ENCODE measurements at regions not wholly inside any gene's neighbourhood (a gene's known extent, or its start where the extent isn't known, plus 50 kb on each side); places are given as distances from the start of the nearest gene placed in this dataset.
"Not testable (repeated sequence)": the region's sequence is repeated elsewhere in the genome, so short reads cannot be mapped to it uniquely, and the experiment has no call there.

DNA sequence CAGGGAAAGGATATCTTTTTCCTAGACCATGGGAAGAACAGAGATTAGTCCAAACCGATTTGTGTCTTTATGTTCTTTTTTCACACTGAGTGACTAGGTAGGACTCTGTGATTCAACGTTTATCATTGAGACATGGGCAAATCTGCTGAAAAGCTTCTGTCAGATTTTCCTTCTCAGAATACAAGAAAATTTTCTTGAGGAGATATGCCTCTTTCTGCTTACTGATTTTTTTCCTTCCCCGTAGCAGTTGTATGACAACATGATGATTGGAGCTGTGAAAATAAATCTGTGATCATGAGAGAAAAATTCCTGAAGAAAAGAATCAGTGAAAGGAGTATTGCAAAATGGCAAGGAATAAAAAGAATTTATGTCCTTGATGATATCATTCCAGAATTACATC lies 130.6 kb upstream of the FAT4 start:
- H3K36me3 ChIP-seq (replicated peaks): no peaks in the 10 kb centered on the region
- no peaks in the 10 kb centered on the region for H3K27me3 ChIP-seq (ENCODE audit: low read depth)
- in situ Hi-C loops (cut with MboI; ENCODE audit: low sequenced_read_pairs): no loop called here
- no peaks in the 10 kb centered on the region for H3K9me3 ChIP-seq
- no peak overlapping the region for H3K4me3 ChIP-seq
- no peak for DNase-seq (ENCODE audit: low spot score in 2 of 2)
- peaks cover 15% of the 10 kb centered on the region for H3K4me1 ChIP-seq

DNA sequence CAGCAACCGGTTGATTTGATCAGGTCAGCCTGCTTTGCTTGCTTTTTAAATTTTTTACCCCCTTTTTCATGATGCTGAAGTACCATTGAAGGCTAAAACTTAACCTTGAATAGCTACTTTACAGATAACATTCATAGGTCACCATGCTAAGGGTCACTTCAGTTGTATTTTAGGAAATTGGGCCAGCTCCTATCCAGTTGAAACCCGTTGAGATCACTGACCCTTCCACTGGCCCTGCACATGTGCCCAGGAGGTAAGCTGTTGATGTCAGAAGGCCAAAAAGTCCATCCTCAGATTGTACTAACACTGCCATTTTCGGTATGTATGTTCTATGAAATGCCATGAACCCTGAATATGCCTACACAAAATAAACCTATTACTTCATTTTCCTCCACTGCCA lies 133.0 kb upstream of the FAT4 start:
- in situ Hi-C loops (cut with MboI; ENCODE audit: low sequenced_read_pairs): no loop called here
- H3K27me3 ChIP-seq (ENCODE audit: low read depth): no peaks in the 10 kb centered on the region
- no peaks in the 10 kb centered on the region for H3K36me3 ChIP-seq (replicated peaks)
- no peak for DNase-seq (ENCODE audit: low spot score in 2 of 2)
- H3K4me1 ChIP-seq: peaks cover 13% of the 10 kb centered on the region
- H3K4me3 ChIP-seq: no peak overlapping the region
- H3K9me3 ChIP-seq: no peaks in the 10 kb centered on the region

DNA sequence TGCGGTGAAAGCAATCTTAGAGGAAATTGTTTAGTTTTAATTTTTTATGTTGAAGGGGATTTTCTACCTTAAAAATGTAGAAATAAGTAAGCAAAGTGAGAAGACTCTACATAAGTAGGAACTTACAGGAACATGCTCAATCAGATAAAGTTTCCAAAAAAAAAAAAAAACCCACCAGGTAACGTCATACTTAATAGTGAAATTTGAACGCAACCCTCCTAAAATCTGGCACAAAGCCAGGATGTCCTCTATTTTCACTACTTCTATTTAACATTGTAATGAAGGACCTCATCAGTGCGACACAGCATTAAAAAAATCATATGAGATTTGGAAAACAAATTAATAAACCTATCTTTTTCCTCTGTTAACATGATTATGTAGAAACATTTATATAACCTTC lies 135.0 kb upstream of the FAT4 start:
- in situ Hi-C loops (cut with MboI; ENCODE audit: low sequenced_read_pairs): no loop called here
- Histone ChIP-seq H3K36me3 (replicated peaks) (no peaks in the 10 kb centered on the region), H3K4me3 (no peak overlapping the region), H3K27me3 (ENCODE audit: low read depth) (no peaks in the 10 kb centered on the region), H3K4me1 (peaks cover 7% of the 10 kb centered on the region; the same call in 1 of the 2 replicates), H3K9me3 (no peaks in the 10 kb centered on the region)
- no peak for DNase-seq (ENCODE audit: low spot score in 2 of 2)

DNA sequence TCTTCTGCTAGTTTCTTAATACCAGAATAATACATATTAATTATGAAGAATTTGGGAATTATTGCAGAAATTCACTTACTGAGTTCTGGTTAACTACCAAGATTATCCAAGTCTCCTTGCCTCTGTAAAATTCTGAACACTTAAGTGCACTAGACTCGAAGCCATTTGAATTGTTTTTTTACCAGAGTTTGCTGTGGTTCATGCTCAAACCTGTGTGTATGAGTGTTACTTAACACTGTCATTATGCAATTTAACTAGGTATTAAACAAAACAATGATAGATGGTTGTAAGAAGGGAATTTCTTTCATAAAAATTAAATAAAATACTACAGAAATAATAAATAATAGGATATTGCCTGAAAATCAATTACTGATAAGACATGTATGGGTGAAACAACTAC lies 145.6 kb upstream of the FAT4 start:
- no peaks in the 10 kb centered on the region for H3K36me3 ChIP-seq (replicated peaks)
- DNase-seq (ENCODE audit: low spot score in 2 of 2): no peak
- H3K4me1 ChIP-seq: no peaks in the 10 kb centered on the region
- H3K9me3 ChIP-seq: no peaks in the 10 kb centered on the region
- no peak overlapping the region for H3K4me3 ChIP-seq
- H3K27me3 ChIP-seq (ENCODE audit: low read depth): no peaks in the 10 kb centered on the region
- in situ Hi-C loops (cut with MboI; ENCODE audit: low sequenced_read_pairs): no loop called here

DNA sequence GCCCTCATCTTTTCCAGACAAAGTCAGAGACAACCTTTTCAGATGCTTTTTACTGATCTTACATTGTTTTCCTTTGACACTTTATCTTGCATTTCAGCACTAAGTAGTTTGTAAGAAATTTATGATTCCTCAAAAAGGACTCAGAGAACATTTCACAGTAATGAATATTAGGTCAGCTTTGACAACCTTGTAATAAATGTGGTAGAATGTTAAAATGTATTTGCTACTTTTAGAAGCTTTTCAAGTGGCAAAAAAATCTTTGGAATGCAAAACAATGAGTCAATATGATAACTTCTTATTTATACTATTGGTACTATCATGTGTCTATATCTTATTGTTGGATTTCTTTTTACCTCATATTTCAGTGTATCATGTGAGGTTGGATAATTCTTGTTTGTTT lies 146.2 kb upstream of the FAT4 start:
- Histone ChIP-seq H3K9me3 (no peaks in the 10 kb centered on the region), H3K4me1 (no peaks in the 10 kb centered on the region), H3K36me3 (replicated peaks) (no peaks in the 10 kb centered on the region), H3K4me3 (no peak overlapping the region), H3K27me3 (ENCODE audit: low read depth) (no peaks in the 10 kb centered on the region)
- in situ Hi-C loops (cut with MboI; ENCODE audit: low sequenced_read_pairs): no loop called here
- no peak for DNase-seq (ENCODE audit: low spot score in 2 of 2)

DNA sequence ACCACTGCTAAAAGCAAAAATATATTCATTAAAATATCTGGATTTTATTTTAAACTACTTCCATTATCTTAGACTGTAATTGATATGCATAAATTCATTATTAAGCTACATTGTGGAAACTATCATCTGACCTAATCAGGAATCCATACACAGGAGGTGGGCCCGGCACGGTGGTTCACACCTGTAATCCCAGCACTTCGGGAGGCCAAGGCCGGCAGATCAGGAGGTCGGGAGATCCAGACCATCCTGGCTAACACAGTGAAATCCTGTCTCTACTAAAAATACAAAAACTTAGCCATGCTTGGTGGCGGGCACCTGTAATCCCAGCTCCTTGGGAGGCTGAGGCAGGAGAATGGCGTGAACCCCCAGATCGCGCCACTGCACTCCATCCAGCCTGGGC lies 148.7 kb upstream of the FAT4 start:
- DNase-seq (ENCODE audit: low spot score in 2 of 2); H3K36me3 ChIP-seq (replicated peaks); H3K27me3 ChIP-seq (ENCODE audit: low read depth); H3K4me3 ChIP-seq; in situ Hi-C loops (cut with MboI; ENCODE audit: low sequenced_read_pairs); H3K4me1 ChIP-seq; H3K9me3 ChIP-seq: not testable (repeated sequence)

DNA sequence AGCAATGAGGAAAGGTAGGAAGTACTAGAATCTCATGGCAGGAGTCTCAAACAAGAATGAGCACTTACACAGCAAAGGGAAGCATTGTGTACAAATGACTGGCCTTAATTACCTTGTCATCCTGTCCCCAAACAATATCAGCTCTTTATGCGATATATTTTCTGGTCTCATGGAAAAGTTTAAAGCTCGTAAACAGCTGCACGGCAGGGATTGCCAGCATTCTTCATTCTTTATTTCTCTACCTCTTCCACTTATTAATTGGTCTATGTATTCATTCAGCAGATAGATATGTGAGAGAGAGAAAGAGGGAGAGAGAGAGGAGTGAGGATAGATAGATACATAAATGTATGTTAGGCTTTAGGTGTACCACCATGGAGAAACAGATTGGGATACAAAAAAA lies 155.8 kb upstream of the FAT4 start:
- no peaks in the 10 kb centered on the region for H3K27me3 ChIP-seq (ENCODE audit: low read depth)
- DNase-seq (ENCODE audit: low spot score in 2 of 2): no peak
- no peaks in the 10 kb centered on the region for H3K4me1 ChIP-seq
- H3K9me3 ChIP-seq: no peaks in the 10 kb centered on the region; the same call in 1 of the 2 replicates
- no peaks in the 10 kb centered on the region for H3K36me3 ChIP-seq (replicated peaks)
- no peak overlapping the region for H3K4me3 ChIP-seq
- in situ Hi-C loops (cut with MboI; ENCODE audit: low sequenced_read_pairs): no loop called here

DNA sequence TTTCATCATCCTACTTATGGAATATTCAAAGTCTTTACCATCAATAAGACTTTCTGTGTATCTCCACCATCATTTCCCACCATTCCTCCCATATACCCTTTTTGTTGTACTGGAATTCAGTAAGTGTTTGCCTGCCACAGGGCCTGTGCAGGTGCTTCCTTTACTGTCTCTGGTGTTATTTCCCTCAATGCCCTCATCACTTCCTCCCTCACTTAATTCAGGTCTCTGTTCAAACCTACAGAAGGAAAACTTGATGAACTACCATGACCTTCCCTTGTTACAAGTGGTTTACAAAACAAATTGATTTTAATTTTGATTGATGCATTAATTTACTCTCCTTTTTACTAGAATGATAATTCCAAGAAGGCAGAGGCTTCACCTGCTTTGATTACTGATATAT lies 159.5 kb upstream of the FAT4 start:
- no peaks in the 10 kb centered on the region for H3K27me3 ChIP-seq (ENCODE audit: low read depth)
- no peak overlapping the region for H3K4me3 ChIP-seq
- H3K36me3 ChIP-seq (replicated peaks): no peaks in the 10 kb centered on the region
- H3K4me1 ChIP-seq: no peaks in the 10 kb centered on the region
- DNase-seq (ENCODE audit: low spot score in 2 of 2): no peak
- no peaks in the 10 kb centered on the region; the same call in 1 of the 2 replicates for H3K9me3 ChIP-seq
- in situ Hi-C loops (cut with MboI; ENCODE audit: low sequenced_read_pairs): no loop called here

DNA sequence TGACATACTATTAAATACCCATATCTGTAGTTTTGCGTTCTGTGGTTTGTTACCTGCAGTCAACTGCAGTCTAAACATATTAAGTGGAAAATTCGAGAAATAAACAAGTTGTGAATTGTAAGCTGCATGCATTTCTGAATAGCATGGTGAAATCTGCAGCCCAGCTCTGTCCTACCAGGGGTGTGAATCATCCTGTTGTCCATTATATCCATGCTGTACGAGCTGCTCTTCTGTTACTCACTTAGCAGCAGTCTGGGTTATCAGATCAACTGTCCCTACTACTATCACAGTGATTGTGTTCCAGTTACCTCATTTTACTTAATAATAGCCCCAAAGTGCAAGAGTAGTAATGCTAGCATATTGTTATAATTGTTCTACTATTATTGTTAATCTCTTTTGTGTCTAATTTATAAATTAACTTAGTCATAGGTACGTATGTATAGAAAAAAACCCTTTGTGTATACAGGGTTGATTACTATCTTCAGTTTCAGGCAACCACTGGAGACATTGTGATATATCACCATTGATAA lies 173.7 kb upstream of the FAT4 start:
- no peaks in the 10 kb centered on the region for H3K9me3 ChIP-seq
- DNase-seq (ENCODE audit: low spot score in 2 of 2): no peak
- in situ Hi-C loops (cut with MboI; ENCODE audit: low sequenced_read_pairs): no loop called here

DNA sequence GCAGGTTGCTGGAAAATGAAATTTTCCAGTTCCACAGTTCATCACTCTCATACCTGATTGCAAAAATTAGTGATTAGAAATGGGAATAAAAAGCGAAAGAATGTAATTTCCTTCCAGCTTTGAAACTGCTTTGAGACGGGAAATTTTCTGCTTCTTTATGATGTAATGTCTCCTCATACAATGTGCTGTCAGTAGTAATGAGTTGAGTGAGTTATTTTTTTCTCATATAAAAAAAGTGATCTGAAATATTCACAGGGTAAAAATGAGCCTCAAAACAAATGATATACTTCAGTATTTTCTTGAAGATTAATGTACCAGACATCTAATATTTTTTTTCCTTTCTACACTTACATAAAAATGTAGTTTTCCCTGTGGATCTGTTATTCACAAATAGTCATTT lies 179.1 kb upstream of the FAT4 start:
- Histone ChIP-seq H3K27me3 (ENCODE audit: low read depth) (no peaks in the 10 kb centered on the region), H3K4me1 (peaks cover 17% of the 10 kb centered on the region), H3K9me3 (no peaks in the 10 kb centered on the region), H3K4me3 (no peak overlapping the region), H3K36me3 (replicated peaks) (no peaks in the 10 kb centered on the region)
- in situ Hi-C loops (cut with MboI; ENCODE audit: low sequenced_read_pairs): no loop called here
- no peak for DNase-seq (ENCODE audit: low spot score in 2 of 2)

More for the DNA sequence above, 173.7 kb upstream of the FAT4 start:
- H3K27me3 ChIP-seq (ENCODE audit: low read depth): no peaks in the 10 kb centered on the region
- H3K4me1 ChIP-seq: peaks cover 9% of the 10 kb centered on the region
- H3K36me3 ChIP-seq (replicated peaks): no peaks in the 10 kb centered on the region
- H3K4me3 ChIP-seq: no peak overlapping the region

DNA sequence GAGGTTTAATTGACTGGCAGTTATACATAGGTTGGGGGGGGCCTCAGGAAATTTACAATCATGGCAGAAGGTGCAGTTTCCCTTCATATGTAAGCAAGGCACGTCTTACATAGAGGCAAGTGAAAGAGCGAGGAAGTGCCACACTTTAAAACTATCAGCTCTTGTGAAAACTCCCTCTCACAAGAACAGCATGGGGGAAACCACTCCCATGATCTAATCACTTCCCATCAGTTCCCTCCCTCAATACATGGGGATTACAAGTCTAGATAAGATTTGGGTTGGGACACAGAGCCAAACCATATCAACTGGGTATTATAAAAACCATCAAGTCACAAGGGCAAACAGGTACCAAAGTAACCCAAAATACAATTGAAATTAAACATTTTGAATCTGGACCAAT lies 182.0 kb upstream of the FAT4 start:
- Histone ChIP-seq H3K9me3 (no peaks in the 10 kb centered on the region), H3K27me3 (ENCODE audit: low read depth) (no peaks in the 10 kb centered on the region), H3K4me3 (no peak overlapping the region), H3K4me1 (peaks cover 12% of the 10 kb centered on the region), H3K36me3 (replicated peaks) (no peaks in the 10 kb centered on the region)
- no peak for DNase-seq (ENCODE audit: low spot score in 2 of 2)
- in situ Hi-C loops (cut with MboI; ENCODE audit: low sequenced_read_pairs): no loop called here

DNA sequence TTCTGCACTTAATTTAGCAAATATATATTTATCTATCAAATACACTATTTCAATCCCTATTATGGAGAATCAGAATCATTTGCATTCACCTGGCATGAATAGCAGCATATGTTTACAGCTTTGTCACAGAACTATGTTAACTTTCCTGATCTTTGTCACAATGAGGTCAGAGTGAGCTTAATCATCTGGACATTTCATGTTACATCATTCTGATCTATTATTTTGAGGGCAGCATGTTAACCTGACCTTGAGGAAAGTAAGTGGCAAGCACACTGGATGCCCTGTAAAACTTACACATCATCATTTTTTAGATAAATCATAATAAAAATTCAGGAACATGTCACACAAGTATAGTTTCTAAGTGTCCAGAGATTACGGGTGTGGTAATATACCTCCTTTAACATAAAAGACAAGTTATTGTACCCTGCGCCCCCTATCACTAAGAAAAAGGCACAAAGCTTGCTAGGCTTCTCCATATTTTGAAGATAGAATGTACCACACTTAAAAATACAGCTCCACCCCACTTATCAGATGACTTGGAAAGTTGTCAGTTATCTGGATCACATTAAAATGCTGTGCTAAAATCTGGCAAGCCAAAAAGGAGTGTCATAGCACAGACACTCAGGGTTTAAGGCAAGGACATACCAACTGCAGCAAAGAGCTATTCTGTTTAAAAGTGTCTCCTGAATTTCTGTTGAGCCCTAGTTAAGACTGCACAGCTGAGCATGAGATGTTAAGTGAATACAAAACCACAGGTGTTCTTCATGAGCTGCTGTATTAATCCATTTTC lies 182.7 kb upstream of the FAT4 start:
- no peaks in the 10 kb centered on the region for H3K9me3 ChIP-seq
- H3K27me3 ChIP-seq (ENCODE audit: low read depth): no peaks in the 10 kb centered on the region
- in situ Hi-C loops (cut with MboI; ENCODE audit: low sequenced_read_pairs): no loop called here
- H3K36me3 ChIP-seq (replicated peaks): no peaks in the 10 kb centered on the region
- H3K4me3 ChIP-seq: no peak overlapping the region
- no peak for DNase-seq (ENCODE audit: low spot score in 2 of 2)
- peaks cover 12% of the 10 kb centered on the region for H3K4me1 ChIP-seq

DNA sequence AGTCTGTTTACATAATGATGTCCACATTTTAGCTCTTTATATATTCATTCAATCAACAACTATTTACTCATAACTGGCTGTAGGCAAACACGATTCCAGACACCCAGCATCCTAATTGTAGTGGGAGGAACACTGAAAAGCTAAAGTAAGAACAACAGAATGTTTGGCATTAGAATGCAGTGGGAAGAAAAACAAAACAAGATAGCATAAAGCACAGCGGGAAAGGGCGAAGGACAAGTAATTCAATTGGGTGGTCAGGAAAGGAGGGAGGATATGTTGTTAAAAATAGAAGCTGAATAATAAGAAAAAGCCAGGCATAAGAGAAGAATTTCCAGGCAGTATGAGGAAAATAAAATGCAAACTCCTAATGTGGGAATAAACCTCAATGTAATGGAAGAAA lies 189.5 kb upstream of the FAT4 start:
- H3K4me3 ChIP-seq: no peak overlapping the region
- DNase-seq (ENCODE audit: low spot score in 2 of 2): no peak
- in situ Hi-C loops (cut with MboI; ENCODE audit: low sequenced_read_pairs): no loop called here
- H3K4me1 ChIP-seq: no peaks in the 10 kb centered on the region; the same call in 1 of the 2 replicates
- H3K27me3 ChIP-seq (ENCODE audit: low read depth): no peaks in the 10 kb centered on the region
- no peaks in the 10 kb centered on the region for H3K9me3 ChIP-seq
- no peaks in the 10 kb centered on the region for H3K36me3 ChIP-seq (replicated peaks)

DNA sequence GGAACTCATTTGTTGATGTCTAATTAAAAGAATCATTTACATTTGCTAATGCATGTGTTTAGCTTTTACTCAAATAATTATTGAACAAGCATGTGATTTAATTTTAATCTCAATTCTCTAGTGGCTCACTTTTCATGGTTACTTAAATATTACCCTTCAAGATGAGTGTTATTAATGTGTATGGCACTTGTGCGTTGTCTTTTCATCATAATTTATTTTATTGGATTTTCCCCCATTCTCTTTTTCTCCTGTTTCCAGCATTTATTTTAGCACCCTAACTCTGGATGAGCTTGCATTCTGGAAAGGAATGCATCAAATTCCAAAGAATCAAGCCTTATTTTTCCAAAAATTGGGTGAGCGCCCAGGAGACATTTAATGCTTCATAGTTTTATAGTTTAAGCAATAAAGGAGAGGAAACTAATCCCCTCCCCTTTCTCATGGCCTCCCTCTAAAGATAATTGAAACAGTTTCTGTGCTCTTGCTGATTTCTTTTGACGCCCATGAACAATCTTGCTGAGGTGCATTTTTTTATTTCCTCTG lies 191.1 kb upstream of the FAT4 start:
- in situ Hi-C loops (cut with MboI; ENCODE audit: low sequenced_read_pairs): no loop called here
- no peaks in the 10 kb centered on the region; the same call in 1 of the 2 replicates for H3K4me1 ChIP-seq
- no peaks in the 10 kb centered on the region for H3K27me3 ChIP-seq (ENCODE audit: low read depth)
- no peak for DNase-seq (ENCODE audit: low spot score in 2 of 2)
- no peak overlapping the region for H3K4me3 ChIP-seq
- H3K36me3 ChIP-seq (replicated peaks): no peaks in the 10 kb centered on the region
- no peaks in the 10 kb centered on the region for H3K9me3 ChIP-seq
